T-helper 2 cell treated with Interferon-gamma antibody and Interleukin-4, amounts not matched to agents 100 ng/mL and 5 ng/mL, for 36 hours (primary cell): ENCODE measurements at regions not wholly inside any gene's neighbourhood (a gene's known extent, or its start where the extent isn't known, plus 50 kb on each side); places are given as distances from the start of the nearest gene placed in this dataset.

Experiments used
- intact Hi-C: fragments of 100-400 bp; cut with micrococcal nuclease; formaldehyde crosslinking; loops from one replicate; pipeline ENCODE4 v1.15.1; 2023

DNA sequence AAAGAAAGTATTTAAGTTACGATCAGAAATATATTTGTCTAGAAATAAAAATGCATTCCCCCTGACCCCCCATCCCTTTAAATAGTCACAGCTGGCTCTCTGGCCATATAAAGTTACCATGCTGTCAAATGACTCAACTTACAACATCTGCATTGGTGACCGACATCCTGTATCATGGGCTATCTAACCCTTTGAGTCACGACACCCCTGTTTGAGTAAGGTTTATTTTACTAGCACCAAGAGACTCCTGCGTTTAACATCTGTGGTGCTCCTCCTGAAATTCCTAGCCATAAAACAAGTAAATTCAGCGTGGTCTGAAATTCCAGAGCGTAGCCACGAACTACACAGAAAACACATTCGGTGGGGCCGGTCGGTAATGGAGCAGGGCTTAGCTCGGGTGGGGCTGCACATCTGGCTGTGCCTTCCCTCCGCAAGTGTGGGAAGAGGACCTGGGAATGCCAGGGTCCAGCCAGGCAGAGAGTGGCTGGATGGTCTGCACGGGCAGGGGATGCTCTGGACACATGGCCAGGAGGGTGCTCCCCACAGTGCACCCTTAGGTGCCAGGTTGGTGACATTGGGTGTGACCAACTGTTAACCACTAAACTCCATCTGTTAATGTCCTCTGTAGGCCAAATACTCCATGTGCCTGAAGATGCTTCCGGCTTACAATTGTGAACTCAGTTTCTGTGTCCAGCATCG, 53.0 kb upstream of the CLDN14 start:
- intact Hi-C loops = no loop called here

DNA sequence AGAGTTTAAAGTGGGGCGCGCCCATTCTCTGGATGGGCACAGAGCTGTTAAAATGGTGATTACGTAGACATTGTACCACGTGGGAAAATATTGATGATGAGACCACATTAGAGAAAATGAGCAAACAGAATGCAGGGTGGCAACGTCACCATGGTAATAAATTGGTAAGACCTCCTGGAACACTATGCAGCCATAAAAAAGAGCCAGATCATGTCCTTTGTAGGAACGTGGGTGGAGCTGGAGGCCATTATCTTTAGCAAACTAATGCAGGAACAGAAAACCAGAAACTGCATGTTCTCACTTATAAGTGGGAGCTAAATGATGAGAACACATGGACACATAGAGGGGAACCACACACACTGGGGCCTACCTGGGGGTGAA, 53.5 kb upstream of the CLDN14 start:
- intact Hi-C loops = no loop called here

DNA sequence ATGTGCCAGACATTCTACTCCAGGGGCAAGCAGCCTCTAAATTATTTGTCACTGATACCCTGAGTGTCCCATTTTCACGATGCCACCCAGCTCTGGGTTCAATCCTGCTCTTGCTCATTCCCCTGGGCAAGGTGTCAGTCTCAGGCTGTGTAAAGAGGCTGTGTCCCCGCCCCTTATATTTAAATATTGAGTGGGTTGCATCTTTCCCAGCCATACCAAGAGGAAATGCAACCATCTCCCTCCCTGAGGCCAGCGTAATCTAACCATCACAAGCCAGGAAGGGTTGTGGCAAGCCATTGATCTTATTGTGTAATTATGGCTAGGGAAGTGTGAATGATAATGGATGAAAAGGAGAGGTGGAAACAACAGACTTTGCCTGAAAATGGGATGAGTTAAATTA, 54.7 kb upstream of the CLDN14 start:
- intact Hi-C loops = no loop called here

DNA sequence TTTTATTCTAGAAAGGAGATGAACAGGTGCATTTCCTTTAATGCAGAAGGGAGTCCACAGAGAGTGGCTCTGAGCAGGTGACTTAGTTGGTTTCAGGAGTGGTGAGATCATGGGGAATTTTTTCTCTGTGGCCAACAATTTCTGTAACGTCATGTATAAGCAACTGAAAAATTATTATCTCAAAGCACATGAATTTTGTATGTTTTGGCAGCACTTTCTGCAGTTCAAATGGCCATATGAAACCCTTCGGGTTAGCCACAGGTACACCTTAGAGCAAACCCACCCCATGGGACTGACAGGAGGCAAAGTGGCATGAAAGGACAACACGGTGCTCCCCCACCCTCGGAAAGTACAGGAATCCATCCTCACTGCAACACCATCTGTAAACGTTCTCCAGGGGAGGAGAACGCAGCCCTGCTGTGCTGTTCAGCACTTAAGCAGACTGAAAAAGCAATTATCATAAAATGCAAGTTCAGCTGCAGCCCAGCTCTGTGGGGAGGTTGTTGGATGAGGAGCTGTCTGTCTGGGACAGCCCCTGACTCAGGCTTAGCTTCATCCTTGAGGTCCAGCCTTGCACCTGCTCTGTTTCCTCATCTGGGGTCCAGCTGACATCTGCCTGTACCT, 55.8 kb upstream of the CLDN14 start:
- intact Hi-C loops = no loop called here

DNA sequence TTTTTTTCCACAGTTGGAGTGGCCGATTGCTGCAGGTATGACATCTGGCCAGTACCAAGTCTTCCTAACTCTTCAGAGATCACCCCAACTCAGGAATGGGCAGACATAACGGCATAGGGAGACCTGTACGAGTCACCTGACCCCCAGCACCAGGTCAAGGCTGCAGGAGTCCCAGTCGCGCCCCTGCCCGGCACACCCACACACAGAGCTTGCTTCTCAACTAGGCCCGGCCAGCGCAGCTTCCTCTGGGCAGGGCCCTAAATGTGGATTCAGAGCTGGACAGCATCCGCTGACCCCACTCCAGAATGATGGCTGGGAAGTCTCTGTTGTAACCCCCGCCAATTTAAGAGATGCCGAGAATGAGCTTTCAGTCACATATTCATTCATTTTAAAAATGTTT, 58.8 kb upstream of the CLDN14 start:
- intact Hi-C loops = no loop called here

DNA sequence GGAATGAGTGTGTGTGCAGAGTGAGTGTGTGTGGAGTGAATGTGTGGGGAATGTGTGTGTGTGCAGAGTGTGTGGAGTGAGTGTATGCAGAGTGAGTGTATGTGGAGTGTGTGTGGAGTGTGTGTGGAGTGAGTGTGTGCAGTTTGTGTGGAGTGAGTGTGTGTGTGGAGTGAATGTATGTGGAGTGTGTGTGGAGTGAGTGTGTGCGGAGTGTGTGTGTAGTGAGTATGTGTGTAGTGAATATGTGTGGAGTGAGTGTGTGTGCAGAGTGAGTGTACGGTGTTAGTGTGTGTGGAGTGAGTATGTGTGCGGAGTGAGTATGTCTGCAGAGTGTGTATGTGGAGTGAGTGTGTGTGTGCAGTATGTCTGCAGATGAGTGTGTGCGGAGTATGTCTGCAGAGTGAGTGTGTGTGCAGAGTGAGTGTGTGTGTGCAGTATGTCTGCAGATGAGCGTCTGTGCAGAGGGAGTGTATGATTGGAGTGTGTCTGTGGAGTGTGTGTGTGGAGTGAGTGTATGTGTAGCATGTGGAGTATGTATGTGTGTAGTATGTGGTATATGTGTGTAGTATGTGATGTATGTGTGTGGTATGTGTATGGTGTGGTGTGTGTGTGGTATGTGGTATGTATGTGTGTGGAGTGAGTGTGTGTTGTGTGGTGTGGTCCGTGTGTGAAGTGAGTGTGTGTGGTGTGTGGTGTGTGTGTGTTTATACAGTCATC, 59.7 kb upstream of the CLDN14 start:
- intact Hi-C loops = no loop called here

DNA sequence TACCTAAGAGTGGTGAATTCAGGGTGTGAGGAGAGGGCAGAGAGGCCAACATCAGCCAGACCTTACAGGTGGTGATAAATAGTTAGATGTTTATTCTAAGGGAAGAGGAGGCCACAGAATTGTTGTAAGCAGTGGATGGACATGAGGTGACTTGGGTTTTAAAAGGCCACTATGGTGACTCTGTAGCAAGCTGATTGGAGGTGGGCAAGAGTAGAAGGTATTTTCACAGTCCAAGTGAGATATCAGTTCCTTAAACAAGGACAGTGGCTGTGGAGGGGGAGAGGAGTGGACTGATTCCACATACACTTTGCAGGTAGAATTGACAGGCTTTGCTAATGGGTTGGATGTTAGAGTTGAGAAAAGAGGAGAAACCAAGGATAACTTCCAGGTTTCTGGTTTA, 60.8 kb upstream of the CLDN14 start:
- intact Hi-C loops = no loop called here

DNA sequence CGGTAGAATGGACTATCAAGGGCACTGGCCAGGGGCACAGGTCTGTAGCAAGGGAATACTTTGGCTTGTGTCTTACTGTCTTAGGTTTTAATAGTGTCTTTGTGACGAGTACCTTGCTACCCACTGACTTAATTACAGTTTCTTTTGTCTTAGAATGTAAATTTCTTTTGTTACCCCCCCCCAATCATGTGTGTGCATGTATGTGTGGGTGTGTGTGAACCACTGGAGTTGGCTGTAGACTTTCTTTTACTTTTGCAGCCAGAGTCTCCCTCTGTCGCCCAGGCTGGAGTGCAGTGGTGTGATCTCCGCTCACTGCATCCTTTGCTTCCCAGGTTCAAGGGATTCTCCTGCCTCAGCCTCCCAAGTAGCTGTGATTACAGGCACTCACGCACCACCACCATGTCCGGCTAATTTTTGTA, 61.8 kb upstream of the CLDN14 start:
- intact Hi-C loops = no loop called here

DNA sequence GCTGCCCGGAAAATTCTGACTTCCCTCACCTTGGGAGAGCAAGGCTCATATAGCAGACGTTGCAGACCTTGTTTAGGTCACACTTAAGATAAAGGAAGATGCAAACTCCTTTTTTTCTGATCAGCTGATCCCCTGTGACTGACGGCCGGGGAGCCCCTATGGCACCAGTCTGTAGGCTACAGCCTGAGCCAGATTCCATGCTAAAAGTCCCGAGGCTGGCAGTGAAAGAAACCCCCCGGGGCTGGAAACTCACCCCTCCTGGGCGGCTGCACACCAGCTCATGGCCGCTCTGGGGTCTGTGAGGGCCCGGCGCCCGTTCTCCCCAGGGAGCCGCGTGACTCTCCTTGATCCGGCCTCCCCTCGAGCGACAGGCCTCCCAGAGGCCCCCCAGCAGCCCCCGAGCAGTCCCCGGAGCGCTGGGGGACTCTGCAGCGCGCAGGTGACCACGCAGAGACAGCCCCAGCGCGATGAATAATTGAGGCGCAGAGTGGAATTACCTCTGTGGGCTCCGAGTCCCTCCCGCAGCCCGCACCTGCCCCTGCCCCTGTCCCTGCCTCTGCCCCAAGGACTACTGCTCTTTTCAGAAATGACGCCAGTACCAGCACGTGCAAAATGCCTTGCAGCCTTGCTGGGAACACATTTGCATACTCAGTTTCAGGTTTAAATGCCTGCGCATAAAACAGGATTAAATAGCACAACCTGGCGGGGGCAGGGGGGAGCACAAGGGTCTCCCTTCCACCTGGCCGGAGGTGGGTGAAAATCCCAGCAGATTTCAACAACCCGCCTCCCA, 62.6 kb upstream of the CLDN14 start:
- intact Hi-C loops = no loop called here

DNA sequence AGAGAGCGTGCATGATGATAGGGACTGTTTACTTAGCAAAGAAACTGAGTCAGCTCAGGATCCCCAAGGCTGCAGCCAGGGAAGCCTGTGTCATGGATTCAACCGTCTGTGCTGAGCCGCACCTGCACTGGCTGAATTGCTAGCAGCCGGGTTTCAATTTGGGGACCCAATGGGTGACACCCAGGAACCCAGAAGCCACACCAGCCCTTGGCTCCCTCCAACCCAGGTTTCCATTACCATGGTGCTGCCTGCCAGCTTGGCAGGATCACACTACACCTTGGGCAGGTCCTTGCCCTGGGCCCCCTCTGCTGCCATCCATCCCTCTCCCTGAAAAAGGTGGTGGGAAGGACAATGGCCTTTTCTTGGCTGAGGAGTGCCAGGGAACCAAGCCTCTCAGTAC, 64.0 kb upstream of the CLDN14 start:
- intact Hi-C loops = no loop called here

DNA sequence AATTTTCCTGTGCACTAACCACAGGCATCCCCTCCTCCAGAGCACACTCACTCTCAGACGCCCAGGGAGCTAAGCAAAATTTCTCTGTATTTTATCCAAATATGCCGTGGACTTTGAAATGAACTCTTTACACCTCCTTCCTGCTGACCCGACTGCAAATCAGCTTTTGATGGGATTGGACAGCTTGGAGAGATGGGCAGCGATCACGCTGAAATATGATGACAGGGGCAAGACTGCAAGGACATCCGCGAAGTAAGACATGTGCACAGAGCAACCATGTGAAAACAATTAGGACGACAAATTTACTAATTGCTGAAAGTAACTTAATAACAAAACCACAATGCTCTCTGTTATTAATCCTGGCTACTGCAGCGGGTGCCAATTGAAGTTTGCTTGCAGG, 64.6 kb upstream of the CLDN14 start:
- intact Hi-C loops = no loop called here

DNA sequence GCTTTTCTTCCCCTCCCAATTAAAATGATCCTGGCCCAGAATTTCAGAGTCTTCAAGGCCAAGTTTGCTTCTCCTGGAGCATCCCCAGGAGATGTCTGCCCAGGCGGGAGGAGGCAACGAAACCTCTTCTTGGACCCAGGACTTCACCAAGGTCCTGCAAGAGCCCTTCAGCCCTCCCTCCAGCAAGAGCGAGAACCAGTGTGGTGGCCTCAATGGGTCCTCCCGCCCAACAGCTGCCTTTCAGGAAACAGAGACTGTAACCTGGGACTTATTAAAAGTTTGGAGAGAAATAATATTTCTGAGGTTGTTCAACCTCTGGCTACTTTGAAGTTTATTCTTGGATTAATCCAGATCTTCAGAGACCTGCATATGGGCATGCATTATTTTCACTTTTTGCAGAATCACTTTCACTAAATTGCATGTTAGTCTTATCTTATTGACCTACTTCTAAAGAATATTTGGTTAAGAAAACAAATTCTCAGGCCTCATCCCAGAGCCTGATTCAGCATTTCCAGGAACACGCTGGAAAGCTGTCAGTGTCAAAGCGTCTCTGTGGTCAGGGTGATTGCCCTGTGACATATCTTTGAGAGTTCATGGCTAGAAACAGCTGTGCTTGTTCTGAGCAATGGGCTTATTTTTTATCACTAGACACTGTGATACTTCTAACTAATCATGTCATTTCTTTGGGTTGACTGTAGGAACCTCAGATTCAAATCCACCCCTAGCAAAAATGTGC, 66.0 kb upstream of the CLDN14 start:
- intact Hi-C loops = no loop called here

DNA sequence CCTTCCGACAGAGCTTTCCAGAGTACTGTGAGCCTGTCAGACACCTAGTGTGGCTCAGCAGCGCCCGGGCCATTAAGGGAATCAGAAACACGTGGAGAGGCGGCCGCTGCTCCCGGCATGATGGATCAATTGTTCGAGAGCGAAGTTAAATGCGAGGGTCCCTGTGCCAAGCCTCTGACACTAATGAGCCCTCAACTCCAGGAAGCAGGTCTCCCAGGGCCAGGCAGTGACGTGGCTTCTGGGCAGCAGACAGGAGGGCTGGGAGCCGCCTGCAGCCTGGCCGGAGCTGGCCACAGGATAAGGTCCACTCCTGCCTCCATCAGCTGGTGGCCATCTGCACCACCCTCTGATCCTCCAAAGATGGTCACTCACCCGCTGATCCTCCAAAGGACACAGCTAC, 67.5 kb upstream of the CLDN14 start:
- intact Hi-C loops = no loop called here

DNA sequence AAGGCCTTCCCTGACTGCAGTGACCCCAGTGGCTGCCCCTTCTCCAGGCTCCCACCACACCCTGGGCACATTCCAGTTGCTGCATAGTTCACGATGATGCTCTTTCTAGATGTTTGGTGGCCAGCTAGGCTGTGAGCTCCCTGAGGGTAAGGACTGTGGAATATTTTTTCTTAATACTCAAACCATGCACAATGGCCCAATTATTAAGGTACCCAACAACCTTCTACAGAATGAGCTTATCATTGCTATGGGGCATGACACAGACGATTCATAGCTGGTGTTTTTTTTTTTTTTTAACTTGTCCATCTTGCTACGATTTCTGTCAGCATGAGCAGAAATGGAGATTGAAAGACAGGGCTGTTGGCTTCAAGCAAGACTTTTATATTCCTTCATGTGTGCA, 68.9 kb upstream of the CLDN14 start:
- intact Hi-C loops = no loop called here

DNA sequence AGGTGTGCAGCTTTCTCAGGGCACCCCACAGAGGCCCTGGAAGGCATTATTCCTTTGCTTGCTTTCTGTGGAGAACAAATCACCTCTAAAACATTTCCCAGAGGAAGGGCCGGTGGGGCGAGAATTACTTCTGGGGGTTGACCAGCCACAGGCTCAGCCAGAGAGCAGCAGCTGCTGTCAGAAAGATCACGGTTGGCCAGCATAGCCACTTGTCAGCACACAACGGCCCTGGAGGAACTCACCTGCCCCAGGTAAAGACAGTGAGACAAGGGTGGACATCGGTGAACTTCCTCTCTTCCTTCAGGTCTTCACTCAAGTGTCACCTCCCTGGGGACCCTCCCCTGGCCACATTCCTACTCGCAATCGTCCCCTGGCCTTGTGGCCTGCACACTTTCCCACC, 69.5 kb upstream of the CLDN14 start:
- intact Hi-C loops = no loop called here

DNA sequence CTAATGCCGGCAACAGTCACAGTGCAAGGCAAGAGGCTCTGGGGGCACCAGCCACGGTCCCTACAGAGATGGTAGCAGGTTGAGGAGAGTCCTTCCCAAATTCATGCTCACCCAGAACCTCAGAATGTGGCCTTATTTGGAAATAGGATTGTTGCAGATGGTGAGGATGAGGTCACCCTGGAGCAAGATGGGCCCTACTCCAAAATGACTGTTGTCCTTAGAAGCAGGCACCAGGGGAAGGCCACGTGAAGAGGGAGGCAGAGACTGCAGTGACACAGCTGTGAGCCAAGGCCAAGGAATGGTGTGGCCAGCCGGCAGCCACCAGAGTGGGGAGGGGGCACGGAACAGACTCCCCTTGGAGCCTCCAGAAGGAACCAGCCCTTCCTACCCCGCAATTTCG, 70.8 kb upstream of the CLDN14 start:
- intact Hi-C loops = no loop called here

DNA sequence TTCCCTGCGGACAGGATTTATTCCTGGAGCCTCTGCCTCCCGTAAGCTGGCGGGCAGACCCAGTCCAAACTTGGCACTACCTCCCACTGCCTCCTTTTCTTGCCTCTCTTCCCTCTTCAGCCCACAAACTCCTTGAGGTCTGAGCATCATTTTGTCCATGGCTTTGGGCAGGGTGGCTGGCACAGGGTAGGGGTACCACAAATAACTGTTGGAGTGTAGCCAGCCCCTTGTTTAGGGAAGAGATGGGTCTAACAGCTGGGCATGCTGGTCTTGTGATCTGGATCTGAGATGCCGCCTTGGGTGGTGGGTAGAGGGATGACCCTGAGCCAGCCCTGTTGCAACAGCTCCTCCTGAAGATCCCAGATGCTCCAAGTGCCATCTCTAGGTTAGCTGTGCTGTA, 71.4 kb upstream of the CLDN14 start:
- intact Hi-C loops = no loop called here

DNA sequence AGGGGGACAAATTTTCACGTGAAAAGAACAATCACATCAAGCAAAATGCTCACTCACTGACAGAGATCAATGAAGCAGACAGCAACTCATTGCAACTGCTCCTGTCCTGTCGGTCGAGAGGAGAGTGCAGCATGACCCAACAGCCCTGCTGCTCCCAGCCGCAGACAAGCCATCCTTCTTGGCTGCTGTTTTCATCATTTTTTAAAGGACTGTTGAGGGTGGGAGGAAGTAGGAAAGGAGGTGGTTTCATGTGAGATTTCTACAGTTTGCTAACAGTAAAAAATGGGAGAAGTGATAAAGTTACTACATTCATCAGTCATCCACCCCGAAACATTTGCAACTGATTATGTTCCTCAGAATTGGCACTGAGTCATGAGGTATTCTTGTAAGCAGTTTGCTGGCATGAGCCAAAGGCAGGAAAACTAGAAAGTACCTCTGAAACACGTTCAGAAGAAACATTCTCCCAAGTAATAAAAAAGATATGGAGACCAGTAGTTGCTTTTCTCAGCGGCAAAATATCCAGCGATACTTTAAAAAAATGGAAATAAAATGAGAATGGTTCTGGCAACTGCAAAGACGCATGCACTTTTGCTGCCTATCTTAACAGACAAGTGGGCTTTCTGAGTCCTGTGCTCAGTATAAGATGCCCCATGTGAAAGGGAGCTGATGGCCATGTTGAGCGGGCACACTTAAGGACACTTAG, 72.0 kb upstream of the CLDN14 start:
- intact Hi-C loops = no loop called here

DNA sequence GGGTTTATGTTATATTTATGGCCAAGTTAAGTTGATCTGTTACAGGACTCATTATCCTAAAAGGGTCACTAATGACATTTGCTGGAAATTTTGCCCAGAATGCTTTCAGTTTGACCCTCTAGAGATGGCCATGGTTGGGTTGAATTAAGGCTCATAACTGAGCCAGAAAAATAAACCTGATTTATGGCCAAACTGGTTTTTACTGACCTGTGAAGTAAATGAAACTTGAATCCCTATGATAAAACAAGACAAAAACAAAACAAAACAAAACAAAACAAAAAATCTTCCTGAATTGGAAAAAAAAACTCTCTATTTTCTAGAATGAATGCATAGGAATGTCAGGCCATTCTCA, 72.5 kb upstream of the CLDN14 start:
- intact Hi-C loops = no loop called here

DNA sequence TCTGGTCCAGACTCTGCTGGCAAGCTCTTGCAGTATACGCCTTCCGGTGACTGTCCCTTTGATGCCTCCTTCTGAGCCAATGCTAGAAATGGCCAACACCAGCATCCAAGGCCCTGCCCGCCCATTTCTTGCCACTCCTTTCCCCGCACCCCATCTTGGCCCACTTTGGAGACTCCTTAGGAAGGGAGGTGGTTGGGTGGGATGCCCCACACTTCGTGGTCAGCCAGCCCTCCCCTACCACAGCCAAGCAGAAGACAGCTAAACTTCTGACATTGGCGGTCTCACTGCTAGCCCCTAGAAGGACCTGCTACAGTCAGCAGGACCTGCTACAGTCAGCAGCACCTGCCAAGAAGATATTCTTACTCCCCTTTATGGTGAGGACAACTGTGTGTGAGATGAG, 73.5 kb upstream of the CLDN14 start:
- intact Hi-C loops = no loop called here
